Activated T-helper 1 cell treated with anti-CD3 and anti-CD28 coated beads, Interleukin-12 subunit alpha, Interleukin-12 subunit beta, Interleukin-2, Interleukin-4 antibody, amounts not matched to agents 30 ng/mL and 10 ng/mL and 1 ng/mL, durations not matched to agents 14 hours and 24 hours and 36 hours (primary cell): ENCODE measurements at regions not wholly inside any gene's neighbourhood (a gene's known extent, or its start where the extent isn't known, plus 50 kb on each side); places are given as distances from the start of the nearest gene placed in this dataset.
A peak's percentile ranks its signal among the peaks of the same experiment; 100 is the strongest.
"Not testable (repeated sequence)": the region's sequence is repeated elsewhere in the genome, so short reads cannot be mapped to it uniquely, and the experiment has no call there.

Experiments
- DNase-seq: peaks from one replicate; pipeline ENCODE4 v3.0.0; 2021; ENCODE audit warnings: low spot score
- H3K27ac Mint-ChIP-seq: one replicate; pipeline ENCODE4 v1.8.0; 2021; ENCODE audit warnings: mild to moderate bottlenecking, mixed read lengths
- H3K27me3 Mint-ChIP-seq: one replicate; pipeline ENCODE4 v1.8.0; 2022; ENCODE audit warnings: mild to moderate bottlenecking, moderate library complexity, mixed read lengths; ENCODE audit not compliant: insufficient read depth
- H3K36me3 Mint-ChIP-seq: one replicate; pipeline ENCODE4 v1.8.0; 2021; ENCODE audit warnings: low read depth, mixed read lengths
- H3K4me1 Mint-ChIP-seq: one replicate; pipeline ENCODE4 v1.8.0; 2021; ENCODE audit warnings: low read depth, mixed read lengths
- H3K4me3 Mint-ChIP-seq: one replicate; pipeline ENCODE4 v1.8.0; 2021; ENCODE audit warnings: mild to moderate bottlenecking, moderate library complexity, mixed read lengths
- H3K9me3 Mint-ChIP-seq: one replicate; pipeline ENCODE4 v1.8.0; 2021; ENCODE audit warnings: mixed read lengths
- intact Hi-C: fragments of 100-400 bp; cut with micrococcal nuclease; formaldehyde crosslinking; loops from one replicate; pipeline ENCODE4 v1.15.1; 2024

- H3K27me3 Mint-ChIP-seq: peaks cover 53% of the 10 kb centered on the region
- H3K9me3 Mint-ChIP-seq: peaks cover 8% of the 10 kb centered on the region
- no peaks in the 10 kb centered on the region for H3K4me1 Mint-ChIP-seq
- no peak overlapping the region for H3K4me3 Mint-ChIP-seq
- DNase-seq: no peak
- H3K27ac Mint-ChIP-seq: no peak overlapping the region
- intact Hi-C loops: loop anchor here (5.0 kb wide), 1 partner anchor 1023 kb away; no protein-coding TSS in a partner anchor
- peaks cover 2% of the 10 kb centered on the region for H3K36me3 Mint-ChIP-seq
These were observed 415.7 kb upstream of the ESRRG start for GRCh38 chr1:217138799-217139466.

- Mint-ChIP-seq H3K27me3 (peaks cover 59% of the 10 kb centered on the region), H3K4me3 (no peak overlapping the region), H3K27ac (no peak overlapping the region), H3K9me3 (peaks cover 8% of the 10 kb centered on the region), H3K4me1 (no peaks in the 10 kb centered on the region), H3K36me3 (peaks cover 2% of the 10 kb centered on the region)
- no peak for DNase-seq
- intact Hi-C loops: loop anchor here (5.0 kb wide), 1 partner anchor 1024 kb away; no protein-coding TSS in a partner anchor
These were observed 415.0 kb upstream of the ESRRG start for GRCh38 chr1:217138173-217138765.

- peaks cover 2% of the 10 kb centered on the region for H3K36me3 Mint-ChIP-seq
- peaks cover 8% of the 10 kb centered on the region for H3K9me3 Mint-ChIP-seq
- intact Hi-C loops: loop anchor here (5.0 kb wide), 1 partner anchor 1025 kb away; no protein-coding TSS in a partner anchor
- H3K27me3 Mint-ChIP-seq: peaks cover 67% of the 10 kb centered on the region
- H3K27ac Mint-ChIP-seq: no peak overlapping the region
- DNase-seq: no peak
- no peaks in the 10 kb centered on the region for H3K4me1 Mint-ChIP-seq
- H3K4me3 Mint-ChIP-seq: no peak overlapping the region
These were observed 414.1 kb upstream of the ESRRG start for GRCh38 chr1:217137210-217137881.

GRCh38 chr1:217136895-217137205 is 413.6 kb upstream of the ESRRG start:
- intact Hi-C loops: loop anchor here (5.0 kb wide), 1 partner anchor 1025 kb away; no protein-coding TSS in a partner anchor

GRCh38 chr1:217135987-217136894 is 413.0 kb upstream of the ESRRG start:
- H3K36me3 Mint-ChIP-seq: peaks cover 2% of the 10 kb centered on the region
- H3K4me1 Mint-ChIP-seq: no peaks in the 10 kb centered on the region
- H3K27me3 Mint-ChIP-seq: peaks cover 65% of the 10 kb centered on the region
- H3K9me3 Mint-ChIP-seq: peaks cover 8% of the 10 kb centered on the region
- peak overlapping the region; percentile 65 for H3K27ac Mint-ChIP-seq
- intact Hi-C loops: loop anchor here (5.0 kb wide), 1 partner anchor 1026 kb away; no protein-coding TSS in a partner anchor
- H3K4me3 Mint-ChIP-seq: no peak overlapping the region
- no peak for DNase-seq

More at GRCh38 chr1:217136895-217137205, 413.6 kb upstream of the ESRRG start:
- Mint-ChIP-seq H3K27me3 (peaks cover 67% of the 10 kb centered on the region), H3K36me3 (peaks cover 2% of the 10 kb centered on the region), H3K9me3 (peaks cover 8% of the 10 kb centered on the region), H3K4me1 (no peaks in the 10 kb centered on the region), H3K4me3 (no peak overlapping the region), H3K27ac (no peak overlapping the region)
- no peak for DNase-seq

GRCh38 chr1:217135569-217135915 is 412.3 kb upstream of the ESRRG start:
- H3K4me3 Mint-ChIP-seq: no peak overlapping the region
- H3K27me3 Mint-ChIP-seq: peaks cover 62% of the 10 kb centered on the region
- H3K9me3 Mint-ChIP-seq: peaks cover 8% of the 10 kb centered on the region
- no peaks in the 10 kb centered on the region for H3K4me1 Mint-ChIP-seq
- intact Hi-C loops: loop anchor here (5.0 kb wide), 1 partner anchor 1027 kb away; no protein-coding TSS in a partner anchor
- DNase-seq: no peak
- peaks cover 2% of the 10 kb centered on the region for H3K36me3 Mint-ChIP-seq
- no peak overlapping the region for H3K27ac Mint-ChIP-seq

GRCh38 chr1:217134857-217135568 is 411.8 kb upstream of the ESRRG start:
- intact Hi-C loops: loop anchor here (5.0 kb wide), 1 partner anchor 1027 kb away; no protein-coding TSS in a partner anchor
- H3K9me3 Mint-ChIP-seq: peaks cover 8% of the 10 kb centered on the region
- no peaks in the 10 kb centered on the region for H3K4me1 Mint-ChIP-seq
- DNase-seq: no peak
- peaks cover 59% of the 10 kb centered on the region for H3K27me3 Mint-ChIP-seq
- peaks cover 2% of the 10 kb centered on the region for H3K36me3 Mint-ChIP-seq
- H3K4me3 Mint-ChIP-seq: no peak overlapping the region
- peak overlapping the region; percentile 55 for H3K27ac Mint-ChIP-seq

- intact Hi-C loops: no loop called here
- Mint-ChIP-seq H3K4me3 (no peak overlapping the region), H3K27ac (no peak overlapping the region), H3K9me3 (peaks cover 8% of the 10 kb centered on the region), H3K4me1 (no peaks in the 10 kb centered on the region), H3K36me3 (peaks cover 2% of the 10 kb centered on the region), H3K27me3 (peaks cover 57% of the 10 kb centered on the region)
- DNase-seq: no peak
These were observed 411.0 kb upstream of the ESRRG start for GRCh38 chr1:217133958-217134856.

- H3K4me1 Mint-ChIP-seq: no peaks in the 10 kb centered on the region
- H3K27me3 Mint-ChIP-seq: peaks cover 45% of the 10 kb centered on the region
- no peaks in the 10 kb centered on the region for H3K9me3 Mint-ChIP-seq
- no peak for DNase-seq
- peaks cover 2% of the 10 kb centered on the region for H3K36me3 Mint-ChIP-seq
- intact Hi-C loops: no loop called here
- H3K4me3 Mint-ChIP-seq: no peak overlapping the region
- H3K27ac Mint-ChIP-seq: no peak overlapping the region
These were observed 409.9 kb upstream of the ESRRG start for GRCh38 chr1:217133092-217133491.

GRCh38 chr1:217123340-217123739 is 400.1 kb upstream of the ESRRG start:
- H3K27me3 Mint-ChIP-seq, H3K36me3 Mint-ChIP-seq, H3K9me3 Mint-ChIP-seq, H3K27ac Mint-ChIP-seq, intact Hi-C loops, H3K4me3 Mint-ChIP-seq, H3K4me1 Mint-ChIP-seq, DNase-seq: not testable (repeated sequence)

GRCh38 chr1:217117973-217118465 is 394.8 kb upstream of the ESRRG start:
- H3K27me3 Mint-ChIP-seq: no peaks in the 10 kb centered on the region
- no peak overlapping the region for H3K27ac Mint-ChIP-seq
- H3K4me1 Mint-ChIP-seq: no peaks in the 10 kb centered on the region
- H3K9me3 Mint-ChIP-seq: no peaks in the 10 kb centered on the region
- intact Hi-C loops: no loop called here
- DNase-seq: no peak
- no peak overlapping the region for H3K4me3 Mint-ChIP-seq
- H3K36me3 Mint-ChIP-seq: no peaks in the 10 kb centered on the region
